Cerebellar nuclear complex (tissue), 1 donor: ENCODE measurements at regions not wholly inside any gene's neighbourhood (a gene's known extent, or its start where the extent isn't known, plus 50 kb on each side); places are given as distances from the start of the nearest gene placed in this dataset.
"Not testable (repeated sequence)": the region's sequence is repeated elsewhere in the genome, so short reads cannot be mapped to it uniquely, and the experiment has no call there.

ENCODE experiments used
- DNase-seq, 2 experiments: peaks; one replicate each; lab custom pipeline; 2025; lab: John Stamatoyannopoulos, UW

DNA sequence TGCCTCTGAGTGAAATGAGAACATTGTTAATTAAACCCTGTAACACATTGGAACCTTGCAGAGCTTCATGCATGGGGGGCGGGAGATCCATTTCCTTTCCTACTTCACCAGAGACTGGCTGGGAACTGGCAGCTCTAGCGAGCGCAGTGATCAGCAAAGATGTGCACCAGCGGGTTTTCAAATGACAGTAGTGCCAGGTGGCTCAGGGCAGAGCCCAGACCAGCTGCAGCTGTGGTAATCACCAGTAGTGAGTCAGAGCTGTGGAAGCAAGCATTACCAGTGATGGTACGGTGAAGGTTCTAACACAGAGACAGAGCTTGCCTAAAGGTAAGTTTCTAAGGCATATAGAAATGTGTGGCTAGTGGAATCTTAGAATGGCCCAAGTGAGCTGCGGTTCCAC lies 1009.7 kb upstream of the CELF2 start:
- DNase-seq = no peak

DNA sequence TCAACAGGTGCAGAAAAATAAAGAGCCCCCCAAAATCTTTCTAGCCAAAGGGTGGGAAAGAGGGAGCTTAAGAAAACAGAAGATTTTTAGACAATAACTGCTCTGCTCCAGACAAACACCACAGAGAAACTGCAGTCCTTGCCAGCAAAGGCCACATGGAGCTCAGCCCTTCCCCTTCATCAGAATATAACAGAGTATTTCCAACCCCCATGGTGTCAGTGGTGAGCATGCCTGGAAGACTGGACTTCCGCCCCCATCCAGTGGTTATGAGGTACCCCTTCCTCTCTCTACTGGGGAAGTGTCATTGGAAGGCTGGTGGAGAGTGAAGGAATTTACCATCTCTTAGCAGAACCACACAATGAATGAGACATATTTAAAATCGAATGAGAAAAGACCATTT lies 1007.3 kb upstream of the CELF2 start:
- DNase-seq = no peak

DNA sequence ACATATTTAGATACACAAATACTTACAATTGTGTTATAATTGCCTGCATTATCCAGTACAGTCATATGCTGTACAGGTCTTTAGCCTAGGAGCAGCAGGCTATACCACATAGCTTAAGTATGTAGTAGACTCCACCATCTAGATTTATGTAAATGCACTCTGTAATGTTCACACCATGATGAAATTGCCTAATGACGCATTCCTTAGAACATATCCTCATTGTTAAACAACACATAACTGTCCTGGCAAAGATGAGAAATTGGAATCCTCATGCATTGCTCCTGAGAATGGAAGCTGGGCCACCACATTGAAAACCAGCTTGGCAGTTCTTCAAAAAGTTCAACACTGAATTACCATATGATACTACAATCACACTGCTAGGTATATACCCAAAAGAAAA lies 1002.8 kb upstream of the CELF2 start:
- no peak for DNase-seq

DNA sequence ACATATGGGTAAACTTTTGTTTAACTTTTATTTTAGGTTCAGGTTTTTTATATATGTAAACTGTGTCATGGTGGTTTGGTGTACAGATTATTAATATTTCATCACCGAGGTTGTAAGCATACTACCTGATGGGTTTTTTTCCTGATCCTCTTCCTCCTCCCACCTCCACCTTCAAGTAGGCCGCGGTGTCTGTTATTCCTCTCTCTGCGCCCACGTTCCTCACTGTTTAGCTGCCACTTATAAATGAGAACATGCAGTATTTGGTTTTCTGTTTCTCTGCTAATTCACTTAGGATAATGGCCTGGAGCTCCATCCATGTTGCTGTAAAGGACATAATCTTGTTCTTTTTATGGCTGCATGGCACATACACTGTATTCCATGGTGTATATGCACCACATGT lies 1000.0 kb upstream of the CELF2 start:
- DNase-seq = no peak

DNA sequence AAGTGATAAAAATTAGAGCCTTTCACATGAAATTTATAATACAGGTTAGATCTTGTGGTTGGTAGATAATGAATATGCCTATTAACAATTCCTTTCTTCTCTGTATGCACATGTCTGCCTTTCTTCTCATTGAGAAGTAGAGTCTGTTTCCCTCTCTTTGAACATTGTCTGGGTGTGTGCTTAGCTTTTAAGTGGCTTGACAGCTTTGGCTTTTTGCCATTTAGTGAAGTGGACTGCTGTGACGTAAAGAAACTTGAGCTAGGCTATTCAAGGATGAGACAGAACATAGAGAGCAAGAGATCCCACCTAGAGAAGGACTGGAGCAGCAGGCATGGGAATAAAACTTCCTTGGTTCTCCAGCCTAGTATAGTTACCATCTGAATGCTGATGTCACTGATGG lies 996.7 kb upstream of the CELF2 start:
- DNase-seq = no peak

DNA sequence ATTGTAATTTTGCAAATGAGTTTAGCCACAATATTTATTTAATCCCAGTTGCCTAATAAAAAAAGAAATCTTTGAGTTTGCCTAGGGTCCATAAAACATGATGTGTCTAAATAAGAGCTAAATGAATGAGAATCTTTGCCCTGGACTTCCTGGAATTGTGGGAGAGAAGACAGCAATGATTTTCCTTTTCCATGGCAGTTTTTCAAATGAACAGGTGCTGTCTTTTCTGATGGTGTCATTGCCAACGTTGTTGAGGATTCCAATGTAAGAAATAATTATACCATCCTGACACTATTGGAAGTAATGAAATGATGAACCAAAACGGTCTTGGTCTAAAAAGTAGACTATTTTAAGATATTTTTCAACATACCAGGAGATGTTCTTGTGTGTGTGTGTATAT lies 984.7 kb upstream of the CELF2 start:
- no peak for DNase-seq

DNA sequence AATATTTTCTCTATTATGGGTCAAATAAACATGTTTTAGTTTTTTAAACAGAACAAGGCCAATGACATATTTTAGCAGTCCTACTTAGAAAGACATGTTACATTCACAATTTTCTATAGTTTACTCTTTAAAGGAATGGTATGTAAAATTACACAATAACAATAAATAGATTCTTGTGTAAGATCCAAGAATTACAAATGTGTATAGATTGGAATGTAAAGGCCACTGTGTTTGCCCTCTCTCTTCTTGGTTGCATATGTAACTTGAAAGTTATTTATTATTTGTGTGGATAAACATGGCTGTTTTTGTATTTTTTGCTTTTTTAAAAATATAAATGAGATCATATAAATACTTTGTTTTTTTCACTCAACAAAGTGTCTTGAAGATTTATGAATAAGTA lies 979.3 kb upstream of the CELF2 start:
- DNase-seq = no peak

DNA sequence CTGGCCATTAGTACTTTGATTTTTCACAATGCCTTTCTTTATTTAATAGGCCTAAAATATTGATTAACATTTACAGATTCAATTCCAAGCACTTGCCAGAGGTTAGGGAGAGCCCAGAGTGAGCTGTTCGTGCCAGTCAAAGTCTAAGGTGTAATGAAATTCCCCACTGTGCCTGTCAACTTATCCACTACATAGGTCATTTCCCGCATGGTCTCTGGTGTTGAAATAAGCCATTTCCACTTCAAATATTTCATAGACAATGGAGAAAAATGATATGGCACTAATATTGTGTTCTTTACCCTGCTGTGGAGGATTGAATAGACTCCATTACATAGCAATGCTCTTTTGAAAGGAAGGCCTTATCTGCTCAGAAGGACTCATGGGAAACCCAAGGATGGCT lies 978.1 kb upstream of the CELF2 start:
- DNase-seq = no peak

DNA sequence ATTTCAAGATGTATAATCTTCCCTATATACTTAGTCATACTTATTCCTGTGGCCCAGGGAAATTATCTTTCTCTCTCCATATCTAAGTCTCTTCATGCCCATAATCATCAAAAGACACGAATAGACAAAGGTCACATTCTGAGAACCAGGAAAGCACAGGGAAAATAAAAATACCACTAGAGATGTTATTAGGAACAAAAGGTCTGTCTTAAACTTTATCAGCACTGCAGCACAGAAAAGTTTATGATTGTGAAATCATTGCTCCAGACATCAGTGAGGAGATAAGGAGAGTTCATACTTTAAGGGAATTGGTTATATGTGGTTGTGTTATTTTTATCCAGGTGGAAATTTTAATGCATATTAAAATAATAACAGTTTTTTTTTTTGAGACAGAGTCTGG lies 974.6 kb upstream of the CELF2 start:
- no peak for DNase-seq

GRCh38 chr10:10044922-10045764 lies 972.5 kb upstream of the CELF2 start:
- no peak for DNase-seq

DNA sequence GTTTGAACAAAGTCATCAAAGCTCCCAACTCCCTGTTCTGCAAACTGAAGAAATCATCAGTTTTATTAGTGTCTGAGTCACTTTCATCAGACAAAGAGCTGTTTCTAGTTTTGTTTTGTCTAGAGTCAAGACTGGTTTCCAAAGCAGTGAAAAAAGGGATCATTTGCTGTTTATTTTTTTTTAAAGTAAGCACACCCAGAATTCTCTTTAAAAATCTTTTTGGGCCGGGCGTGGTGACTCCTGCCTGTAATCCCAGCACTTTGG lies 972.0 kb upstream of the CELF2 start:
- DNase-seq = no peak

DNA sequence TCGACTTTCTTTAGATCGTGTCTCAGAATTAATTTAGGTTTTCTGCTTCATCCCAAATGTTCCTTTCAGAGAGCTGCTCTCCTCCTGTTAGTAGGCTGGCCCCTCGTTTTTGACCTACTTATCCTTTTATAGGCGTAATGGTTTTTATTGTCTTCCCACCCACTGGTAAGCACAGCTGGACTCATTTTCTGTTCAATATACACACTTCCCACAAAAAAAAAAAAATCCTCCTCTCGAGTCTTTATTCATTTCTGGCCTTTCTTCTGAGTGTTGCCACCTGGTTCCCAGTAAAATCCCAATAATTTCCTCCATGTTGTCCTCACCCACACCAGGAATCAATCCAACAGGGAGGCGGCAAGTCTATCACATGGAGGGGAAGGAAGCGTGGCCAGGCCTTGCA lies 970.2 kb upstream of the CELF2 start:
- DNase-seq = no peak

DNA sequence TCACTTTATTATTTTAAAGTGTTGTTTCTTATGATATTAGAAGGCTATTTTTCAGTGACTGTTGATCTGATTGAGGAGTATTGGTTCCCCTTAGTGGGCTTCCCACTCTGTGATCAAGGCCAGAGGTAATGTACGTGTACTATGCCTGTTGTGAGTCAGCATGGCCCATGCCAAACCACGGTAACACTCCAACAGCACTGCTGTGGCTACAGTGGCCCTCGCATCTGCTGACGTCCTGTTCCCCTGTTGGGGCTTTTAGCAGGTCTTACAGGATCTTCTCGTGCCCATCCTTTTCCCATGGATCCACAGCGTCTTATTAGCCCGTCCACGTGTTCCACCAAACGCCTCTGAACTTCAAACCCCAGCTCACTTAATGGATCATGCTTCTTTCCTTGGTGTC lies 964.6 kb upstream of the CELF2 start:
- DNase-seq = no peak

DNA sequence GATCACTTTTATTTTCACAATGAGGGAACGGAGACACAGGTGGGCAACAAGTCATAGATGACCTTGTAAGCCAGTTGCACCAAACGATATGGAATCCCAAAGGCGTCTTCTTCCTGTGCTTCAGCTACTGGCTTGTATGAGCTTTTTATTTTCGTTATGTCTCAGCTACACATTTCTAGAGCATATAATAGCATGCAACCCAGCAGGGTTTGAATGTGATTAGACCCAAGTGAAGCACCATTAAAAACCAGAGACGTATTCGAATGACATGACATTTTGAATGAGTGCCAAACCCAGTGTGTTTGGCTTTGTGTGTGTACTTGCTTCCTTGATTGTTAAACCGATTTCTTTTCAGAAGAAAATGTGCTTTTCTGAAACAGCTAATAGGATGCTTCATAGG lies 963.2 kb upstream of the CELF2 start:
- DNase-seq = no peak

DNA sequence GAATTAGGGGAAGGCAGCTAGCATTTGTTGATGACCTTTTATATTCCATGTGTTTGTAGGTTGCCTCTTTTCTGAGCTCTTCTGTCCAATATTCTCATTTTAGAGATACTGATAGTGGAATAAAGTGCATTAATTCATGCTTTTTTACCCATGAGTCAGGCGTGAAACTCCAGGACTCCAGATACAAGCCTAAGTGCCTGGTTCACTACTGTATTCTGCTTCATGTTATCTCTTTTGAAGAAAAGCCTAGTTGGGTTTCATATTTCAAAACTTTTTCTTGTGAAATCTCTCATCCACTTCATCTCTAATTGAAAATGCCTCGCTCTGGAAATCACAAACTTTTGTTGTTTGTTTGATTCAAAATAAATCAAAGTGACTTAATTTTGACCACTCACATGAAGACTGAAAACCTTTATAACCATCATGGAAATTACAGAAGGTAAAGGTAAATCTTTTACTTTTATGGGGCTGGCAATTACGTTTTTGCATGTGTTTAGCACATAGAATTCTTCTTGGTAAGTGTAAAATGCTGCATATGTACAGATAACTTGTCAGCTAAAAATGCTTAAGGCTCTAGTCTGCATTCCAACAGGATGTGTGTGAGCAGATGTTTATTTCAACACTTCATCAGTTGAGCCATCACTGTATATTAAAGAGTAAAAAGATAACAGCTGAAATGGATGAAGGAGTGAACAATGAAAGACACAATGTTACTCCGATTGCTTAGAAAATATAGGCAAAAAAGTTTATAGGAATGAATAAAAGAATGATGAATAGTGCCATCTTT lies 961.8 kb upstream of the CELF2 start:
- no peak for DNase-seq

DNA sequence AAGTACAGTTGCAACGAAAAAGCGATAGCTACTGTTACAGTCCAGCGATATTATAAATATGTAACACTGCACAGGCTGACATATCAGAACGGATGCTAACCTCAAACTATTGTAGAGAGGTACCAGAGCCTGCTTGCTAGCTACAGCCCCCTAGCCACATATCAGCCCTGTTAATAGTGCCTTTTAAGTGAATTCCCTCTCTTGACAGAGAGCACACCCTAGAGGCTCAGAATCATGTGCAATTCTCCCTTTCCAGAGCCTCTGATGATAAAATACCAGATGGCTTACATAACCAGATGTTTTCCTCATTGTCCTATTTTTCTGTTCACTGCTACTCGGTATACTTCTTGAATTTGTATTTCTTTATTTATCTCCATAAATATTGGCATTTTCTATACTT lies 960.7 kb upstream of the CELF2 start:
- no peak for DNase-seq

DNA sequence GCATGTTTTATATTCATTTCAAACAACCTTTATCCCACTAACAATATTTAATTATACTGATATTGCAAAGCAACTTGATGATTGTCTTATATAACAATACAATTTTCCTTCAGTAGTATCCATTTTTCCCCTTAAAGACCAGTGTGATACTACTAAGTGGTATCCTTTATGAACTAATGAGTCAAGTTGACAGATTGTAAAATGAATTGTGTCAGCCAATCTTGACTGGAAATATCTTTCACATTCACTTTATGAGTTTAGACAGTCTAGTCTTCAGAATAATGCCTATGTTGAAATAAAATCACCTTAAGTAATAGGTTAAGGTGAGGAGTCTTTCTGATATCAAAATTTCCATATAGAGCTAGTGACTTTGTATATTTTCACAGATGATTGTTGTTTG lies 950.0 kb upstream of the CELF2 start:
- DNase-seq = no peak

- DNase-seq = not testable (repeated sequence)
These were observed 942.8 kb upstream of the CELF2 start for GRCh38 chr10:10074847-10075246.

- no peak for DNase-seq
These were observed 939.2 kb upstream of the CELF2 start for GRCh38 chr10:10078446-10078845.

GRCh38 chr10:10092581-10092980 lies 925.1 kb upstream of the CELF2 start:
- DNase-seq = no peak

DNA sequence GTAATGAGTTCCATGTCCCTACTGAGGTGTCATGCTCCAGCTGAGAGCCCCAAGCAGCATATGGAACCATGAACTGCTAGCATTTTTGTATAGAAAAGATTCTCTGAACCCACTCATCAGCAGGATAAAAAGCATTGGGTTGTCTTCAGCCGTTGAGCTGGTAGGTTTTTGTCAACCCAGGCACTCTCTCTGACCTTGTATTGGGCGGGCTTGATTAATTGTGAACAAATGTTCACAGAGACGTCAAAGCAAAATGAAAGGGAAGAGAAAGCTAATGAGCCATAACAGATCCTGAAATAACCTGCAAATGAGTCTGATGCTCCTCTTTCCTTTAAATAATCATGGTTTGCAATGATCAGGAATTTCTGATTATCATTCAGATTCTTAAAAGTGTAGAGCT lies 924.7 kb upstream of the CELF2 start:
- DNase-seq = no peak

DNA sequence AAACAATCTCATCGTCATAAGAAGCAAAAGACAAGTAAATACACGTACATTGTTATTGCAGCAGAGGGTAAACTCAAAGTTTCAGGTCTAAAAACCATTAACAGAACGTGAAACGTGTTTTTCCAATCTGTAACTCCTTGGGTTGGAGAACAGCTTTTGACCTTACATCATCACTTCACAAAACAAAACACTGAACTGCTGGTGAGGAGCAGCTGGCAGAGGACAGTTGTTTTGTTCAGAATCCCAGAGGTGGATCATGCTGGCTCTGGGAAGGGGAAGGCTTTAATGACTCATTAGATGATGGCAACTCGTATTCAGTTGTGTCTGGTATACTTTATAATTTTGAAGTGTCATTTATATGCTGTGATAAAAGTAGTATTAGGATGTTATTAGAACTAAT lies 923.0 kb upstream of the CELF2 start:
- no peak for DNase-seq

- no peak for DNase-seq
These were observed 921.4 kb upstream of the CELF2 start for GRCh38 chr10:10096296-10096695.

DNA sequence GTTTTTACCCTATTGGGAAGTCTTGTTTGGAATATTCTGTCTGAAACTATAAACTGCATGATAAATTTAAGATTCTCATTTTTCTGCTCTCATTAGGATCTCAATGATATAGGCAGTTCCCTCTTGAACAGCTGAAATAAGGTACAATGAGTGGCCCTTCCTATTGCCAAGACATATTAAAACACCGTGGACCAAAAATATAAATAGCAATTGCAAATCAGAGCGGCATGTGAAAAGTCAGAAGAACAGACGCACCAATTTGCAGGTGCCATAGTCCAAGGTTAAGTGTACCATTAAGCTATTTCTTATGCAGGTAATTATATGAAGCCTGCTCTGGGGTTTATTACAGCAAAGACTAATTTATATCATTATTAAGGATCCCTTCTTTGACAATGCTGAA lies 920.8 kb upstream of the CELF2 start:
- no peak for DNase-seq
